Central memory CD4-positive, alpha-beta T cell (primary cell): ENCODE measurements at regions not wholly inside any gene's neighbourhood (a gene's known extent, or its start where the extent isn't known, plus 50 kb on each side); places are given as distances from the start of the nearest gene placed in this dataset.

Experiments
- DNase-seq: peaks from one replicate; pipeline ENCODE4 v3.0.0; 2022

DNA sequence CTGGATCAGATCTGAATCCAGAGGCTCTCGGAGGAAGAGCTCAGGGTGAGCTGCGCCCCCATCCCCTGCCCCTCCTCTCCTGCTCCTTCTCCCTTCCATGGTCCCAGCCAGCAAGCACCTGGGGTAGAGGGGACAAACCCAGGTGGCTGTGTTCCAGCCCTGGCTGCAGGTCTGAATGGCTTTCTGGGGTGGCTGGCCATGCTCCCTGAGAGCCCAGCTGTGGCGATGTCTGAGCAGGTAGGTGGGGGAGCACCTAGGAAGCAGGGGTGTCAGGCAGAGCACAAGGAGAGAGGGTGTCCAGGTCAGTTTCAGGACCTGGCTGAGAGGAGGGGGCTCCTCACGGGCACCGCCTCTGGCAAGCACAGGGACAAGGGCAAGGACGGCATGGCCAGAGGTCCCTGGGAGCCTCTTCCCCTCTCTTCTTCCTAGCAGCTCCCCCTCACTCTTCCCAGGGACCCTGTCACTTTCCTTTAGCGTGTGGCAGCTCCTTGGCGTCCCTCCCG lies 310.0 kb downstream of the SEC14L1 start:
- DNase-seq = no peak

- peak; percentile 75 for DNase-seq
These were observed 310.6 kb downstream of the SEC14L1 start for GRCh38 chr17:77451245-77451893.

GRCh38 chr17:77451894-77452852 lies 311.4 kb downstream of the SEC14L1 start:
- DNase-seq = no peak

DNA sequence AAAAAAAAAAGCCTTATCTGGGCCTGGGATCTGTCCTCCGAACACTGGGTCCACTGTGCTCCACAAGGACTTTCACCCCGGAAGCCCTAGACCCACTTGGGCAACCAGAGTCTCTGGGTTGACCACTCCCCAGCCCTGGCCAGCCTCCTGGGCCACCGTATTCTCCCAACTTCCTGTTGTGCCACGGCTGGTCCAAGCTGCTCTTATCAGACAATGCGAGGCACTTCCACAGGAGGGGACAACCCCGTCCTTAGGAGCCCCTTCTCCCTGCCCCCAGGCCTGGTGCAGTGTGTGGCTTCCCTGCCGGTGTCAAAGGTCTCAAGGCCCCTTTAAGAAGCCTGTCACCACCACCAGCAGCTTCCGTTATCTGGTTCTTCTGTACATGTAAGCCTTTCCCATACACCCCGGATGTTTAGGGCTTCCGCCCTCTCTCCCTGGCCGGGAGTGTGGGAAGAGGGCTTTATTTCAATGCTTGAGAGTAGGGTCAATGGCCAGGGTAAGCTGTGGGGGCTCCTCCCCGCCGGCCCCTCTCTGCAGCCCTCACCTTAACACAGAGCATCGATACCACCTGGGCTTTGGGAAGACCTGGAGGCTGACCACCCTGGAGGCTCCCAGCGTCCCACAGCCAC lies 313.0 kb downstream of the SEC14L1 start:
- peak; percentile 66 for DNase-seq

- no peak for DNase-seq
These were observed 313.7 kb downstream of the SEC14L1 start for GRCh38 chr17:77454242-77455095.

DNA sequence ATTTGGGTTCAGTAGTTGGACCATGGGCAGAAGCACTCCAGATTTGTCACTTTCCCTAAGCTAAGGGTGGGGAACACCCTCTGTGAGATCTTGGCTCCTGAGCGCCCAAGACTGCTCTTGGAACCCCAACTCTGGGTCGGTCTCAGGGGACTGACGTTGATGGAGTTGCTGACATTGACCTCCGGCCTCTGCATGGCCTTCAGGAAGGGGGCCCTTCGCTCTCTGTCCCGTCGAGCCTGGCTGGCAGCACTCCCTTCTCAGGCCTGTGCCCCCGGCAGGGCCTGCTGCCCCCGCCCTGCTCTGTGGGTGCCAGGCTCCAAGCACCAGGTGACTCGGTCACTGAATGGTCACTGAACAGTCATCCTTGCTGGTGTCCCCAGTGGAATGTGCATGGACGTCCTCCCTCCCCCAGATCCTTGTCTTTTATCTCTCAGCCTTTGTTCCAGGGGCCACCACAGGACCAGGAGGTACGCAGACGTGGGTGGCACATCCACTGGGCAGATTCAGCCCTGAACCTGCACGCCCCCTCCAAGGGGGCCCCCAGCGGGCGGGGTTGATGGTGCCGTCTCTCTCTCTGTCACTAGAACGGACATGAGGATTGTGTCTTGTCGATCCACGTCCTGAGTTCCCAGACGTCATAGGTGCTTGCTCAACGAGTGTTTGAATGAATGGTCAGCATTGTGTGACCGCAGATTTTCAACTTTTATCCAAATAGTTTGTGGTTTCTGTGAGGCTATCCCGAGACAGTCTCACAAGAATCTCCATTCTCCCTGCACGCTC lies 314.5 kb downstream of the SEC14L1 start:
- DNase-seq = no peak

GRCh38 chr17:77455891-77456260 lies 315.1 kb downstream of the SEC14L1 start:
- no peak for DNase-seq

DNA sequence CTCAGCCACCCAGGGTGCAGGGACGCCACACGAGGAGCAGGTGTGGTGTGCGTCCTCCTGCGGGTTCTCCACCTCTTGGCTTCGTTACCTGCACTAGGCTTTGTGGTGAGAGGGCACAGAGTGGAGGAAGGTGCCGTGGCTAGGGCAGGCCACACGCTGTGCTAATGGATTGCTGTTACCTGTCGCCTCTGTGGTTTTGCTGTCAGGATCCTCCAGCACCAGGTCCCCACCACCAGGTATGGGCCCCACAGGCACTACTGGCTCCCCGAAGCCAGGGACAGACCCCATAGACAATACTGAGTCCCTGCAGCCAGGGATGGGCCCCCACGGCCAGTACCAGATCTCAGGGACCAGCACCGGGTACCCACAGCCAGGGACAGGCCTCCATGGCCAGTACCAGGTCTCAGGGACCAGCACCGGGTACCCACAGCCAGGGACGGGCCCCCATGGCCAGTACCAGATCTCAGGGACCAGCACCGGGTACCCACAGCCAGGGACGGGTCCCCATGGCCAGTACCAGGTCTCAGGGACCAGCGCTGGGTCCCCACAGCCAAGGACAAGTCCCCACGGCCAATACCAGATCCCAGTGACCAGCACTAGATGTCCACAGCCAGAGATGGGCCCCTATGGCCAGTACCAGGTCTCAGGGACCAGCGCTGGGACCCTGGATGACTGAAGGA lies 315.6 kb downstream of the SEC14L1 start:
- DNase-seq = peak; percentile 54

GRCh38 chr17:77456951-77457548 lies 316.3 kb downstream of the SEC14L1 start:
- no peak for DNase-seq

DNA sequence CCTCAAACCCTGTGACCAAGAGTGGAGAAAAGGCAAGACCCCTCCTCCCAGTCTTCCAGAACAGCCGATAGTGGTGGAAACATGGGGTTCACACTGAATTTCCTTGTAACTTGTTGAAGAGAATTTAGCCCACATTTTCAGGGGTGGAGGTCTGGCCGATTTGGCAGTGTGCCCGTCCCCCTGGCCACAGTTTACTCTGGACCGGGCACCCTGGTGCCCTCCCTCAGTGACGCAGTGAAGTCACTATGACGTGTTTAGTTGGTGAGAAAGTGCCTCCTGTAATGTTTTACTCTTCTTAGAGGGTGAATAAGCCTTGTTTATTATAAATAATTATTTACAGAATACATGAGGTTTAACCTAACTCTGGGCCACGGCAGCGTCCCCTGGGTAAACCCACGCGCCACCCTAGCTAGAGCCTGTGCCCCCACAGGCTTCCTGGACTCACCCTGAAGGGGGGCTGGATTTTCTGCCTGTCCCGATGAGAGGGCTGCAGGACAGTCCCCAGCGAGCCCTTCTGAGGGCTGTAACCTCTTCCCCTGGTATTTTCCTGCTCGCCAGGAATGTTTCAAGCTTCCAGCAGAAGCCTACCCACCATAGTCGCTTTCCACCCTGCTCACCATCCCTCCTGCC lies 316.9 kb downstream of the SEC14L1 start:
- no peak for DNase-seq

- no peak for DNase-seq
These were observed 317.6 kb downstream of the SEC14L1 start for GRCh38 chr17:77458202-77459017.

- DNase-seq = no peak
These were observed 318.4 kb downstream of the SEC14L1 start for GRCh38 chr17:77459018-77459755.

DNA sequence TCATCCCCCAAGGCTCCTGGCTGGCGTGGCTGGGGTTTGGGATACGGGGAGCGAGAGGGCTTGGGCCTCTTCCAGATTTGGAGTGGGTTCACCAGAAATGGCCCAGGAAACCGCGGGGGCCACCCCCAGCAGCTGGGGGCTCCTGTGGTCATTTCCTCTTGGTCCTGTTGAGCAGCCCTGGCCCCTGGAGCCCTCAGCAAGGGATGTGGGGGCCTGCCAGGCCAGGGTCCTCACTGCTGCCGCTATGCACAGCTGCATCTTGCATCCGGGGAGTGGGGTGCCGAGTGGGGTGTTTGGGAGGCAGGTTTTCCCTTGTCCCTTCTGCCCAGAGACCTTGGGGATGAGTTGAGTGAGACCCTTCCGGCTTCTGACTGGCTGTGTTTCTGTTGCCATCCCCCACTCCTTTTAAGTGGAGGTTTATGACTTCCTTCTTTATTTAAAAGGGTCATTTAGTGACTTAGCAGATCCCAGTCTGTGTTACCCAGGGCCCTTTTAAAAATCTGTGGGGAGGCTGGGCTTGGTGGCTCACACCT lies 319.8 kb downstream of the SEC14L1 start:
- DNase-seq = no peak

DNA sequence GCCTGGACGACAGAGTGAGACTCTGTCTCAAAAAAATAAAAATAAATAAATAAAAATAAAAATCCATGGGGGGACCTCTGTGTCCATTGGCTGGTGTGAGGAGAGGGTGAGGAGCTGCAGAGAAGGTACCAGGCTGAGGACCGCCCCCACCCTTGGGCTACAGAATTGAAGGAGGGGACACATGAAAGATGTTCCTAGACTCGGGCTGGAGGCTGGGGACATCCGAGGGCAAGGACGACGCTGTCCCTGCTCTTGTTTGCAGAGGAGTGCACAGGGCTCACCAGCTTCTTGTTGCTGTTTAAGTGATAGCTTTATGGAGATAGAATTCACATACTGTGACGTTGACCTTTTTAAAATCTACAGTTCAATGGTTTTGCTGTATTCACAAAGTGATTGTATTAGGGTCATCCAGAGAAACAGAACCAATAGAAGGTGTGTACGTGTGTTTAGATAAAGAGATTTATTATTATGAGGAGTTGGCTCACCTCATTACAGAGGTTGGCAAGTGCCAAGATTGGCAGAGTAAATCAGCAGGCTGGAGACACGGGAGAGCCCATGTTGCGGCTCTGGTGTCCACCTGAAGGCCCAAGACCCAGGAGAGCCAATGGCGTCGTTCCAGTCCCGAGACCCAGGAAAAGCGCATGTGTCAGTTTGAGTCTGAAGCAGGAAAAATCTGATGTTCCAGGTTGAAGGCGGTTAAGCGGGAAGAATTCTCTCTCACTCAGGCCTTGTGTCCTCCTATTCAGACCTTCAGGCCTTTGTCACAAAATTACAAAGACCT lies 320.7 kb downstream of the SEC14L1 start:
- DNase-seq = no peak

DNA sequence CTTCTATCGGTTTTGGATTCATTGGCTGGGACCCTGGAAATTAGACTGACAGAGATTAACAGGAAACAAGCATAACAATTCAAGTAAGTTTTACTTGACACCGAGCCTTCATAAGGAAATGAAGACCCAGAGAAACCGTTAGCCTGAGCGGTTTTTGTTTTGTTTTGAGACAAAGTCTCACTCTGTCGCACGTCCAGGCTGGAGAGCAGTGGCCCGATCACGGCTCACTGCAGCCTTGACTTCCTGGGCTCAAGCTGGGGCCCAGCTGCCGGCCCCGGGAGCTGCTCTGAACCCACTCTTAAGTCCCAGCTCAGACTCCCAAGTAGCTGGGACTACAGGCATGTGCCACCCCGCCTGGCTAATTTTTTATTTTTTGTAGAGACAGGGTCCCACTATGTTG lies 321.3 kb downstream of the SEC14L1 start:
- no peak for DNase-seq

- DNase-seq = no peak
These were observed 322.1 kb downstream of the SEC14L1 start for GRCh38 chr17:77462553-77463497.
